Ovary (tissue), 7 donors: ENCODE measurements at regions not wholly inside any gene's neighbourhood (a gene's known extent, or its start where the extent isn't known, plus 50 kb on each side); places are given as distances from the start of the nearest gene placed in this dataset.
"Not testable (repeated sequence)": the region's sequence is repeated elsewhere in the genome, so short reads cannot be mapped to it uniquely, and the experiment has no call there.

Experiments used
- DNase-seq, 5 donors: peaks; one replicate each; pipeline ENCODE4 v3.0.0-alpha.2; 2019 to 2020
- H3K27ac ChIP-seq, 2 donors: fragments of 200-600 bp; one replicate each; pipeline versions ENCODE4 v1.5.1 to v1.8.0; 2019 to 2022
- H3K27me3 ChIP-seq: fragments of 200-600 bp; one replicate; pipeline ENCODE4 v1.8.0; 2022
- H3K36me3 ChIP-seq: fragments of 200-600 bp; sonication (generic); one replicate; pipeline ENCODE4 v1.5.1; 2019
- H3K4me1 ChIP-seq: one replicate; pipeline ENCODE4 v1.8.1; 2013; ENCODE audit warnings: mild to moderate bottlenecking, moderate library complexity; ENCODE audit not compliant: insufficient read depth
- H3K4me3 ChIP-seq: fragments of 200-600 bp; sonication (generic); one replicate; pipeline ENCODE4 v1.5.1; 2017
- H3K9me3 ChIP-seq, 2 donors: fragments of 200-600 bp in 1 of 2; sonication (generic) in 1 of 2; one replicate each; pipeline versions ENCODE4 v1.5.1 to v1.8.1; 2013 to 2019; ENCODE audit warnings: mild to moderate bottlenecking in 1 of 2, moderate library complexity in 1 of 2
- EP300 ChIP-seq: sonication (generic); formaldehyde crosslinking; IDR thresholded peaks from one replicate; pipeline ENCODE4 v1.6.1; 2017; ENCODE audit warnings: antibody characterized with exemption
- POLR2A ChIP-seq: fragments of 450-650 bp; IDR thresholded peaks from one replicate; pipeline ENCODE4 v1.6.1; 2017; ENCODE audit warnings: antibody characterized with exemption, mild to moderate bottlenecking, moderate library complexity
- WGBS, 3 donors: extraction: QIAGEN DNeasy Blood & Tissue Kit in 1 of 3; methylation state at CpG; one replicate each; pipeline versions ENCODE4 v1.1.5 to v1.1.7; 2013 to 2017; 5-methylcytosine and 5-hydroxymethylcytosine counted together
- intact Hi-C, 4 donors: fragments of 100-400 bp; cut with DNase I; formaldehyde crosslinking; loops; one replicate each; pipeline versions ENCODE4 v1.11.0 to v1.15.1; 2022 to 2023
- TF ChIP-seq, protein P1 (sequence below), 3 donors: fragments of 450-650 bp in 2 of 3; fragments of 200-600 bp in 1 of 3; IDR thresholded peaks; one replicate each; pipeline versions ENCODE4 v1.5.1 to v1.8.0; 2016 to 2022; ENCODE audit warnings: antibody characterized with exemption in 3 of 3, mild to moderate bottlenecking in 1 of 3
- donor health status: DM: no; HTN: no; CAD: no; lungs with moderate emphysema.
- donor health status: DM: no; HTN: no; CAD: no.
- donor health status: Bipolar disorder and iron deficiency.
- donor health status: DM: no; HTN: no; CAD: no.
- donor health status: DM: yes; HTN: yes; CAD: no.

GRCh38 chr3:144593881-144594280, 622.3 kb downstream of the DIPK2A start:
- TF ChIP-seq POLR2A (no peak), EP300 (no peak)
- TF ChIP-seq, protein P1, sequence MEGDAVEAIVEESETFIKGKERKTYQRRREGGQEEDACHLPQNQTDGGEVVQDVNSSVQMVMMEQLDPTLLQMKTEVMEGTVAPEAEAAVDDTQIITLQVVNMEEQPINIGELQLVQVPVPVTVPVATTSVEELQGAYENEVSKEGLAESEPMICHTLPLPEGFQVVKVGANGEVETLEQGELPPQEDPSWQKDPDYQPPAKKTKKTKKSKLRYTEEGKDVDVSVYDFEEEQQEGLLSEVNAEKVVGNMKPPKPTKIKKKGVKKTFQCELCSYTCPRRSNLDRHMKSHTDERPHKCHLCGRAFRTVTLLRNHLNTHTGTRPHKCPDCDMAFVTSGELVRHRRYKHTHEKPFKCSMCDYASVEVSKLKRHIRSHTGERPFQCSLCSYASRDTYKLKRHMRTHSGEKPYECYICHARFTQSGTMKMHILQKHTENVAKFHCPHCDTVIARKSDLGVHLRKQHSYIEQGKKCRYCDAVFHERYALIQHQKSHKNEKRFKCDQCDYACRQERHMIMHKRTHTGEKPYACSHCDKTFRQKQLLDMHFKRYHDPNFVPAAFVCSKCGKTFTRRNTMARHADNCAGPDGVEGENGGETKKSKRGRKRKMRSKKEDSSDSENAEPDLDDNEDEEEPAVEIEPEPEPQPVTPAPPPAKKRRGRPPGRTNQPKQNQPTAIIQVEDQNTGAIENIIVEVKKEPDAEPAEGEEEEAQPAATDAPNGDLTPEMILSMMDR (IDR thresholded peaks at IDR 0.05), result no peak
- Histone ChIP-seq H3K9me3 (no peaks in the 10 kb centered on the region), H3K27me3 (peaks cover 3% of the 10 kb centered on the region), H3K36me3 (no peaks in the 10 kb centered on the region), H3K27ac (no peak overlapping the region), H3K4me1 (no peaks in the 10 kb centered on the region), H3K4me3 (no peak overlapping the region)
- intact Hi-C loops, result no loop called here
- 90 to 92% (median 91%) methylated on average over 4 of the region's 4 CpGs for WGBS, 3 donors
- DNase-seq, result no peak

- intact Hi-C loops, H3K9me3 ChIP-seq, H3K27me3 ChIP-seq, H3K36me3 ChIP-seq, H3K4me3 ChIP-seq, DNase-seq, H3K4me1 ChIP-seq, H3K27ac ChIP-seq: not testable (repeated sequence)
- 89 to 93% (median 90%) methylated on average over 7 of the region's 7 CpGs for WGBS, 3 donors
These were observed 648.6 kb downstream of the DIPK2A start for GRCh38 chr3:144620236-144620635.

DNA sequence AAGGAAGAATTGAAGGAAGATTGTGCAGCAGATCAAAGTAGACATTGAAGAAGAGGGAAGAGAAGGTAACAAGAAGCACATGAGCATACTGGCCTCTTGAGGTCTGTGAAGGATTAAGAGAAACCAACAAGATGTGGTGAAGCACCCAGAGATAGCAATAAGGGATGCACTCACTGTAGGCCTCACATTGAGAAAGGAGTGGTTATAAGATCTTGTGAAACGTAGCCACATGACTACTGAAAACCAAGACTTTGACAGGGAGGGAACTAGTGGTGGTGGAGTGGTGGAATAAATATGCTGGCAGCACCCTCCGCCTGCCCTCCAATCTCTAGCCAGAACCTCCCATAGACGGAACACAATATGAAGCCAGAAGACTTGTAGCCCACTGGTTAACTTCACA, 651.2 kb downstream of the DIPK2A start:
- no peak overlapping the region for H3K4me3 ChIP-seq
- no peak for DNase-seq
- no peaks in the 10 kb centered on the region for H3K4me1 ChIP-seq
- 62 to 97% (median 68%) methylated on average over 3 of the region's 3 CpGs for WGBS, 3 donors
- no peak overlapping the region for H3K27ac ChIP-seq
- H3K27me3 ChIP-seq, result no peaks in the 10 kb centered on the region
- TF ChIP-seq, protein P1 (IDR thresholded peaks at IDR 0.05), result no peak
- TF ChIP-seq EP300 (no peak), POLR2A (no peak)
- H3K9me3 ChIP-seq, result peaks cover 0 to 3% of the 10 kb centered on the region in 2 donors
- H3K36me3 ChIP-seq, result no peaks in the 10 kb centered on the region
- intact Hi-C loops, result no loop called here

DNA sequence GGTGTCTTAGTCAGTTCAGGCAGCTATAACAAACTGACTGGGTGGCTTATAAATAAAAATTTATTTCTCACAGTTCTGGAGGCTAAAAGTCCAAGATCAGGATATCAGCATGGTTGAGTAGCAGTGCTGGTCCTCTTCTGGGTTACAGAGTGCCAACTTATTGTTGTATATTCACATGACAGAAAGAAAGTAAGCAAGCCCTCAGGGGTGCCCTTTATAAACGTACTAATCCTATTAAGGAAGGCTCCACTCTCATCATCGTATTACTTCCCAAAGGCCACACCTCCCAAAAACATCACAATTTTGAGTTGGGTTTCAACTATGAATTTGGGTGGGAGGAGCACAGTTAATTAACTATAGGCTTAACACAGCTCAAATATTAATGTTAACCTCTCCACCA, 653.0 kb downstream of the DIPK2A start:
- TF ChIP-seq EP300, result no peak
- TF ChIP-seq POLR2A, result no peak
- TF ChIP-seq, protein P1 (IDR thresholded peaks at IDR 0.05), result no peak
- no peaks in the 10 kb centered on the region for H3K36me3 ChIP-seq
- H3K4me1 ChIP-seq, result no peaks in the 10 kb centered on the region
- H3K27me3 ChIP-seq, result no peaks in the 10 kb centered on the region
- intact Hi-C loops, result no loop called here
- DNase-seq, result no peak
- WGBS, 3 donors, result 61 to 93% (median 85%) methylated on average over 2 of the region's 2 CpGs
- no peak overlapping the region for H3K4me3 ChIP-seq
- H3K9me3 ChIP-seq, result peaks cover 0 to 3% of the 10 kb centered on the region in 2 donors
- no peak overlapping the region for H3K27ac ChIP-seq

GRCh38 chr3:144626835-144627234, 655.2 kb downstream of the DIPK2A start:
- Histone ChIP-seq H3K27me3 (no peaks in the 10 kb centered on the region), H3K4me3 (no peak overlapping the region), H3K27ac (no peak overlapping the region), H3K36me3 (no peaks in the 10 kb centered on the region), H3K4me1 (no peaks in the 10 kb centered on the region), H3K9me3 (no peaks in the 10 kb centered on the region)
- intact Hi-C loops, result no loop called here
- DNase-seq, result no peak
- TF ChIP-seq POLR2A (no peak), EP300 (no peak)

GRCh38 chr3:144629381-144629780, 657.8 kb downstream of the DIPK2A start:
- H3K36me3 ChIP-seq, result no peaks in the 10 kb centered on the region
- no peak for DNase-seq
- 94 to 95% (median 94%) methylated on average over 4 of the region's 4 CpGs for WGBS, 3 donors
- no peaks in the 10 kb centered on the region for H3K27me3 ChIP-seq
- TF ChIP-seq, protein P1 (IDR thresholded peaks at IDR 0.05), result no peak
- no peak for TF ChIP-seq POLR2A
- no peaks in the 10 kb centered on the region for H3K9me3 ChIP-seq
- H3K4me3 ChIP-seq, result no peak overlapping the region
- H3K4me1 ChIP-seq, result no peaks in the 10 kb centered on the region
- no peak overlapping the region for H3K27ac ChIP-seq
- intact Hi-C loops, result no loop called here
